ENCODE measurements at regions not wholly inside any gene's neighbourhood (a gene's known extent, or its start where the extent isn't known, plus 50 kb on each side); places are given as distances from the start of the nearest gene placed in this dataset.

- Histone ChIP-seq H3K9me3 (ENCODE audit: control insufficient read depth, insufficient read depth, low read length) (no peaks in the 10 kb centered on the region; the same call in 1 of the 2 replicates), H3K4me1 (ENCODE audit: insufficient read depth, low read length) (no peaks in the 10 kb centered on the region), H3K9ac (ENCODE audit: low read depth, low read length) (no peak overlapping the region), H3K36me3 (ENCODE audit: insufficient read depth, low read length) (no peaks in the 10 kb centered on the region)
These were observed 267.6 kb downstream of the DCDC2C start for GRCh38 chr2:3970791-3971651.

GRCh38 chr2:3971652-3972192, 268.3 kb downstream of the DCDC2C start:
- Histone ChIP-seq H3K9me3 (ENCODE audit: control insufficient read depth, insufficient read depth, low read length) (no peaks in the 10 kb centered on the region; the same call in 1 of the 2 replicates), H3K4me1 (ENCODE audit: insufficient read depth, low read length) (no peaks in the 10 kb centered on the region), H3K9ac (ENCODE audit: low read depth, low read length) (no peak overlapping the region), H3K36me3 (ENCODE audit: insufficient read depth, low read length) (no peaks in the 10 kb centered on the region)

GRCh38 chr2:3972377-3972776, 269.0 kb downstream of the DCDC2C start:
- Histone ChIP-seq H3K4me1 (ENCODE audit: insufficient read depth, low read length) (no peaks in the 10 kb centered on the region), H3K36me3 (ENCODE audit: insufficient read depth, low read length) (no peaks in the 10 kb centered on the region), H3K9ac (ENCODE audit: low read depth, low read length) (no peak overlapping the region), H3K9me3 (ENCODE audit: control insufficient read depth, insufficient read depth, low read length) (no peaks in the 10 kb centered on the region; the same call in 1 of the 2 replicates)

GRCh38 chr2:3974765-3975164, 271.4 kb downstream of the DCDC2C start:
- H3K4me1 ChIP-seq (ENCODE audit: insufficient read depth, low read length), result no peaks in the 10 kb centered on the region
- H3K36me3 ChIP-seq (ENCODE audit: insufficient read depth, low read length), result no peaks in the 10 kb centered on the region
- H3K9ac ChIP-seq (ENCODE audit: low read depth, low read length), result no peak overlapping the region
- H3K9me3 ChIP-seq (ENCODE audit: control insufficient read depth, insufficient read depth, low read length), result no peaks in the 10 kb centered on the region; the same call in 1 of the 2 replicates

GRCh38 chr2:3981446-3981987, 278.1 kb downstream of the DCDC2C start:
- H3K9me3 ChIP-seq (ENCODE audit: control insufficient read depth, insufficient read depth, low read length), result no peaks in the 10 kb centered on the region
- H3K9ac ChIP-seq (ENCODE audit: low read depth, low read length), result no peak overlapping the region
- no peaks in the 10 kb centered on the region for H3K36me3 ChIP-seq (ENCODE audit: insufficient read depth, low read length)
- H3K4me1 ChIP-seq (ENCODE audit: insufficient read depth, low read length), result no peaks in the 10 kb centered on the region

GRCh38 chr2:3982160-3982559, 278.8 kb downstream of the DCDC2C start:
- Histone ChIP-seq H3K9ac (ENCODE audit: low read depth, low read length) (no peak overlapping the region), H3K9me3 (ENCODE audit: control insufficient read depth, insufficient read depth, low read length) (no peaks in the 10 kb centered on the region), H3K4me1 (ENCODE audit: insufficient read depth, low read length) (no peaks in the 10 kb centered on the region), H3K36me3 (ENCODE audit: insufficient read depth, low read length) (no peaks in the 10 kb centered on the region)

GRCh38 chr2:3986063-3986462, 282.7 kb downstream of the DCDC2C start:
- no peaks in the 10 kb centered on the region for H3K9me3 ChIP-seq (ENCODE audit: control insufficient read depth, insufficient read depth, low read length)
- H3K9ac ChIP-seq (ENCODE audit: low read depth, low read length), result no peak overlapping the region
- H3K36me3 ChIP-seq (ENCODE audit: insufficient read depth, low read length), result no peaks in the 10 kb centered on the region
- H3K4me1 ChIP-seq (ENCODE audit: insufficient read depth, low read length), result no peaks in the 10 kb centered on the region

GRCh38 chr2:3986530-3987258, 283.3 kb downstream of the DCDC2C start:
- no peaks in the 10 kb centered on the region for H3K4me1 ChIP-seq (ENCODE audit: insufficient read depth, low read length)
- H3K36me3 ChIP-seq (ENCODE audit: insufficient read depth, low read length), result no peaks in the 10 kb centered on the region
- no peak overlapping the region for H3K9ac ChIP-seq (ENCODE audit: low read depth, low read length)
- no peaks in the 10 kb centered on the region for H3K9me3 ChIP-seq (ENCODE audit: control insufficient read depth, insufficient read depth, low read length)

GRCh38 chr2:4002841-4003403, 299.5 kb downstream of the DCDC2C start:
- Histone ChIP-seq H3K4me1 (ENCODE audit: insufficient read depth, low read length) (no peaks in the 10 kb centered on the region), H3K9me3 (ENCODE audit: control insufficient read depth, insufficient read depth, low read length) (no peaks in the 10 kb centered on the region), H3K36me3 (ENCODE audit: insufficient read depth, low read length) (no peaks in the 10 kb centered on the region)

GRCh38 chr2:4012197-4012596, 308.8 kb downstream of the DCDC2C start:
- H3K4me1 ChIP-seq (ENCODE audit: insufficient read depth, low read length), result no peaks in the 10 kb centered on the region
- H3K9me3 ChIP-seq (ENCODE audit: control insufficient read depth, insufficient read depth, low read length), result no peaks in the 10 kb centered on the region
- H3K9ac ChIP-seq (ENCODE audit: low read depth, low read length), result no peak overlapping the region

More at GRCh38 chr2:4002841-4003403, 299.5 kb downstream of the DCDC2C start:
- no peak overlapping the region for H3K9ac ChIP-seq (ENCODE audit: low read depth, low read length)

GRCh38 chr2:4018535-4018934, 315.2 kb downstream of the DCDC2C start:
- Histone ChIP-seq H3K9ac (ENCODE audit: low read depth, low read length) (no peak overlapping the region), H3K4me1 (ENCODE audit: insufficient read depth, low read length) (no peaks in the 10 kb centered on the region), H3K36me3 (ENCODE audit: insufficient read depth, low read length) (no peaks in the 10 kb centered on the region), H3K9me3 (ENCODE audit: control insufficient read depth, insufficient read depth, low read length) (peaks cover 4% of the 10 kb centered on the region; the same call in 1 of the 2 replicates)

More at GRCh38 chr2:4012197-4012596, 308.8 kb downstream of the DCDC2C start:
- H3K36me3 ChIP-seq (ENCODE audit: insufficient read depth, low read length), result no peaks in the 10 kb centered on the region

- H3K4me1 ChIP-seq (ENCODE audit: insufficient read depth, low read length), result no peaks in the 10 kb centered on the region
- no peak overlapping the region for H3K9ac ChIP-seq (ENCODE audit: low read depth, low read length)
- H3K9me3 ChIP-seq (ENCODE audit: control insufficient read depth, insufficient read depth, low read length), result peaks cover 4% of the 10 kb centered on the region; the same call in 1 of the 2 replicates
- no peaks in the 10 kb centered on the region for H3K36me3 ChIP-seq (ENCODE audit: insufficient read depth, low read length)
These were observed 316.8 kb downstream of the DCDC2C start for GRCh38 chr2:4020153-4020552.

GRCh38 chr2:4020649-4021048, 317.3 kb downstream of the DCDC2C start:
- Histone ChIP-seq H3K4me1 (ENCODE audit: insufficient read depth, low read length) (no peaks in the 10 kb centered on the region), H3K9ac (ENCODE audit: low read depth, low read length) (no peak overlapping the region), H3K36me3 (ENCODE audit: insufficient read depth, low read length) (no peaks in the 10 kb centered on the region), H3K9me3 (ENCODE audit: control insufficient read depth, insufficient read depth, low read length) (peaks cover 4% of the 10 kb centered on the region; the same call in 1 of the 2 replicates)

GRCh38 chr2:4024605-4025004, 321.2 kb downstream of the DCDC2C start:
- Histone ChIP-seq H3K4me1 (ENCODE audit: insufficient read depth, low read length) (no peaks in the 10 kb centered on the region), H3K9ac (ENCODE audit: low read depth, low read length) (no peak overlapping the region), H3K36me3 (ENCODE audit: insufficient read depth, low read length) (no peaks in the 10 kb centered on the region), H3K9me3 (ENCODE audit: control insufficient read depth, insufficient read depth, low read length) (peaks cover 3% of the 10 kb centered on the region; the same call in 1 of the 2 replicates)

Measured in ES-I3 (cell line).